Tibial nerve (tissue), 3 donors: ENCODE measurements at regions not wholly inside any gene's neighbourhood (a gene's known extent, or its start where the extent isn't known, plus 50 kb on each side); places are given as distances from the start of the nearest gene placed in this dataset.

Experiments used
- POLR2A ChIP-seq, 2 donors: fragments of 450-650 bp; IDR thresholded peaks; one replicate each; pipeline ENCODE4 v1.6.1; 2017; ENCODE audit warnings: antibody characterized with exemption in 2 of 2, mild to moderate bottlenecking in 2 of 2, moderate library complexity in 2 of 2
- TF ChIP-seq, protein P1 (sequence below), 5 experiments: fragments of 200-600 bp in 3 of 5; fragments of 450-650 bp in 2 of 5; sonication (generic) in 3 of 5; IDR thresholded peaks; one replicate each; pipeline ENCODE4 v1.5.1; 2016 to 2019; ENCODE audit warnings: antibody characterized with exemption in 5 of 5, mild to moderate bottlenecking in 3 of 5, moderate library complexity in 2 of 5

- TF ChIP-seq POLR2A (IDR thresholded peaks at IDR 0.05), result no peak
- TF ChIP-seq, protein P1, sequence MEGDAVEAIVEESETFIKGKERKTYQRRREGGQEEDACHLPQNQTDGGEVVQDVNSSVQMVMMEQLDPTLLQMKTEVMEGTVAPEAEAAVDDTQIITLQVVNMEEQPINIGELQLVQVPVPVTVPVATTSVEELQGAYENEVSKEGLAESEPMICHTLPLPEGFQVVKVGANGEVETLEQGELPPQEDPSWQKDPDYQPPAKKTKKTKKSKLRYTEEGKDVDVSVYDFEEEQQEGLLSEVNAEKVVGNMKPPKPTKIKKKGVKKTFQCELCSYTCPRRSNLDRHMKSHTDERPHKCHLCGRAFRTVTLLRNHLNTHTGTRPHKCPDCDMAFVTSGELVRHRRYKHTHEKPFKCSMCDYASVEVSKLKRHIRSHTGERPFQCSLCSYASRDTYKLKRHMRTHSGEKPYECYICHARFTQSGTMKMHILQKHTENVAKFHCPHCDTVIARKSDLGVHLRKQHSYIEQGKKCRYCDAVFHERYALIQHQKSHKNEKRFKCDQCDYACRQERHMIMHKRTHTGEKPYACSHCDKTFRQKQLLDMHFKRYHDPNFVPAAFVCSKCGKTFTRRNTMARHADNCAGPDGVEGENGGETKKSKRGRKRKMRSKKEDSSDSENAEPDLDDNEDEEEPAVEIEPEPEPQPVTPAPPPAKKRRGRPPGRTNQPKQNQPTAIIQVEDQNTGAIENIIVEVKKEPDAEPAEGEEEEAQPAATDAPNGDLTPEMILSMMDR (IDR thresholded peaks at IDR 0.05), result no peak
These were observed 55.8 kb upstream of the SEMA3C start for GRCh38 chr7:80974396-80975358.
